Inferior parietal cortex (tissue), 1 donor: ENCODE measurements at regions not wholly inside any gene's neighbourhood (a gene's known extent, or its start where the extent isn't known, plus 50 kb on each side); places are given as distances from the start of the nearest gene placed in this dataset.

ENCODE experiments used
- DNase-seq: peaks from one replicate; pipeline ENCODE4 v3.0.0-alpha.2; 2016; ENCODE audit errors: extremely low spot score

GRCh38 chr9:12874395-12874794 lies 99.6 kb downstream of the LURAP1L start:
- DNase-seq = no peak

GRCh38 chr9:12875191-12875590 lies 100.4 kb downstream of the LURAP1L start:
- DNase-seq = no peak

- no peak for DNase-seq
These were observed 102.1 kb downstream of the LURAP1L start for GRCh38 chr9:12876872-12877271.

GRCh38 chr9:12878351-12878978 lies 103.6 kb downstream of the LURAP1L start:
- no peak for DNase-seq

- no peak for DNase-seq
These were observed 105.1 kb downstream of the LURAP1L start for GRCh38 chr9:12879961-12880360.

GRCh38 chr9:12880406-12881015 lies 105.7 kb downstream of the LURAP1L start:
- no peak for DNase-seq

- no peak for DNase-seq
These were observed 107.6 kb downstream of the LURAP1L start for GRCh38 chr9:12882430-12882829.

GRCh38 chr9:12884736-12885395 lies 110.0 kb downstream of the LURAP1L start:
- peak; percentile 63 for DNase-seq

GRCh38 chr9:12889402-12890106 lies 114.7 kb downstream of the LURAP1L start:
- DNase-seq = no peak

GRCh38 chr9:12891588-12891987 lies 116.8 kb downstream of the LURAP1L start:
- DNase-seq = no peak

GRCh38 chr9:12903316-12903715 lies 128.5 kb downstream of the LURAP1L start:
- no peak for DNase-seq

- no peak for DNase-seq
These were observed 129.6 kb downstream of the LURAP1L start for GRCh38 chr9:12904261-12905000.

GRCh38 chr9:12906646-12907045 lies 131.8 kb downstream of the LURAP1L start:
- DNase-seq = no peak

- no peak for DNase-seq
These were observed 134.1 kb downstream of the LURAP1L start for GRCh38 chr9:12908895-12909294.

GRCh38 chr9:12915366-12915954 lies 140.6 kb downstream of the LURAP1L start:
- no peak for DNase-seq

- DNase-seq = peak; percentile 82
These were observed 141.2 kb downstream of the LURAP1L start for GRCh38 chr9:12916042-12916441.

GRCh38 chr9:12920437-12920836 lies 145.6 kb downstream of the LURAP1L start:
- DNase-seq = no peak

- DNase-seq = no peak
These were observed 146.8 kb downstream of the LURAP1L start for GRCh38 chr9:12921621-12922020.

GRCh38 chr9:12922224-12922866 lies 147.5 kb downstream of the LURAP1L start:
- no peak for DNase-seq

GRCh38 chr9:12923468-12924009 lies 148.7 kb downstream of the LURAP1L start:
- DNase-seq = no peak

GRCh38 chr9:12930906-12931305 lies 156.1 kb downstream of the LURAP1L start:
- no peak for DNase-seq
